DMS114 treated with DMSO at 0.1 percent for 48 hours (cell line): ENCODE measurements at regions not wholly inside any gene's neighbourhood (a gene's known extent, or its start where the extent isn't known, plus 50 kb on each side); places are given as distances from the start of the nearest gene placed in this dataset.
"Not testable (repeated sequence)": the region's sequence is repeated elsewhere in the genome, so short reads cannot be mapped to it uniquely, and the experiment has no call there.

Experiments
- DNase-seq: peaks from one replicate; lab custom pipeline; 2025; ENCODE audit not compliant: unreplicated experiment; lab: John Stamatoyannopoulos, UW

- DNase-seq: no peak
Measured at GRCh38 chr16:49003022-49003421, 278.6 kb downstream of the CBLN1 start.

GRCh38 chr16:49000594-49000993, 281.0 kb downstream of the CBLN1 start:
- no peak for DNase-seq

GRCh38 chr16:48999508-48999907, 282.1 kb downstream of the CBLN1 start:
- no peak for DNase-seq

DNA sequence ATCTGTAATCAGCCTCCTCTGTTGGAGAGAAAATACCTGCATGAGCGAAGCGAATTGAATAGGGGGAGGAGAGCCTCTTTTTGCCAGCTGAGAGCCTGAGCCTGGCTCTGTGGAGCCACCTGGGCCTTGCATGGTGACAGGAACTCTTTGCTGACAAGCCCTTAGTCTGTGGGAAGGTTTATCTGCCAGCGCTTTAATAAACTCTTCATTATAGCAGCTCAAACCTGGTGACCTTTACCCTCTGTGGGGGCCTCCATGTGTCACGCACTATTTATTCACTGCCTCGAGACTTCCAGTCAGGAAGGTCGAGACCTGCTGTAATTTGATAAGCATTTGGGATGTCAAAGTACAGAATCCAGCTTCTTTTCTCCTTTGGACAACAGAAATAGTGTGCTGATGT, 282.6 kb downstream of the CBLN1 start:
- no peak for DNase-seq

GRCh38 chr16:48997946-48998345, 283.7 kb downstream of the CBLN1 start:
- no peak for DNase-seq

GRCh38 chr16:48997081-48997615, 284.5 kb downstream of the CBLN1 start:
- DNase-seq: no peak

GRCh38 chr16:48978501-48978900, 303.1 kb downstream of the CBLN1 start:
- DNase-seq: no peak

- DNase-seq: no peak
Measured at GRCh38 chr16:48972236-48972635, 309.4 kb downstream of the CBLN1 start.

DNA sequence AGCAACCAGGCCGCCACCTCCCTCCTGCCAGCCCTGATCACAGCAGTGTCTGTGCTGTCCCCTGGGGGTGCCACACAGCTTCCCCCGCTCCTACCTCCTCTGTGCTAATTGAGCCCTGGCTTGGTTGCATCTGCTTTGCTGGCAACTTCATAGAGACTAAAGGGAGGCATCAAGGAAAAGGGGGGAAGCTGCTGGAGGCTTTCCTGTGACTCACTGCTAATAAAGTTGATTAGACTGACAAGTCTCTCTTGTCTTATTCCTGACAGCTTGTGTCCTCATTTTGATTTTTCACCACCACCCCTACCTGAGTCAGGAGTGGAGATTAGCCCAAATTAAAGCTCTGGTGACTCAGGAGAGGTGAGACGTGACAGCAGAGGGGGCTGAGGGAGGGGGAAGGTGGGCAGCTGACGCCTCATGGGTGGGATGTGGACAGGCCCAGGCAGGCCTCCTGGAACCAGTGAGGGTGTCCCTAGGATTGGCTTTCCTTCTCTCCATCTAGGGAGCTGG, 310.0 kb downstream of the CBLN1 start:
- no peak for DNase-seq

- no peak for DNase-seq
Measured at GRCh38 chr16:48970216-48970615, 311.4 kb downstream of the CBLN1 start.

DNA sequence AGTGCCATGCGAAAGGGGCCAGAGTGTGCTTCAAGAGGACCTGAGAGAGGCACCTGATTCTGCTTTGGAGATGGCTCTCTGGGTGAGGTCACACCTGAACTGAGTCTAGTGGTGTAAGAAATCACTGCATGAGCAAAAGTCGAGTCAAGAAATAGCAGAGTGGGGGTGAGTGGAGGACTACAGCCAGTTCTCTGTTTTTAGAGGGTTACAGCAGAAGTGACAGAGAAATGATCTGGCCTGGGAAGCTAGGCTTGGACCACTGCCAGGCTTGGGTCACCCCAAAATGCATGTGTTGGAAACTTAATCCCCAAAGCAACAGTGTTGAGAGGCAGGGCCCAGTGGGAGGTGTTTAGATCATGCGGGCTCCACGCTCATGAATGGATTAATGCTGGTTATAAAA, 312.0 kb downstream of the CBLN1 start:
- no peak for DNase-seq

- no peak for DNase-seq
Measured at GRCh38 chr16:48965386-48965785, 316.3 kb downstream of the CBLN1 start.

- DNase-seq: no peak
Measured at GRCh38 chr16:48963901-48964615, 317.6 kb downstream of the CBLN1 start.

GRCh38 chr16:48963306-48963705, 318.3 kb downstream of the CBLN1 start:
- DNase-seq: no peak

- no peak for DNase-seq
Measured at GRCh38 chr16:48961546-48961945, 320.1 kb downstream of the CBLN1 start.

DNA sequence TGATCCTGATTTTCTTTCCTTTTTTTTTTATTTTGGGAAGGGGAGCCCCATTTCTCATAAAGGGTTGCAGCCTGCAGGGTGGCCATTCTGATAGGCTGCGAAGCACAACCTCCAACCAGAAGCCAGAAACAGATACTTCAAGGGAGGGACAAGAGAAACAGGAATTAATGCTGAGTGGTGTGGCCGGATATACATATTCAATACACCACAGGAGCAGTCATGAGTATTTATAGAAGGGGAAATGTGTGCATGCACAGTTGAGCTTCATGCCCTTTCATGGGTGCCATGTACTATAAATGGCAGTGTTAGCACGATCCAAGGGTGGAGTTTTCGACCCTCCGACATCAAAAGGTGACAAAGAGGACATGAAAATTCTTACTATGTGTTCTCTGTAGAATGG, 320.8 kb downstream of the CBLN1 start:
- no peak for DNase-seq

DNA sequence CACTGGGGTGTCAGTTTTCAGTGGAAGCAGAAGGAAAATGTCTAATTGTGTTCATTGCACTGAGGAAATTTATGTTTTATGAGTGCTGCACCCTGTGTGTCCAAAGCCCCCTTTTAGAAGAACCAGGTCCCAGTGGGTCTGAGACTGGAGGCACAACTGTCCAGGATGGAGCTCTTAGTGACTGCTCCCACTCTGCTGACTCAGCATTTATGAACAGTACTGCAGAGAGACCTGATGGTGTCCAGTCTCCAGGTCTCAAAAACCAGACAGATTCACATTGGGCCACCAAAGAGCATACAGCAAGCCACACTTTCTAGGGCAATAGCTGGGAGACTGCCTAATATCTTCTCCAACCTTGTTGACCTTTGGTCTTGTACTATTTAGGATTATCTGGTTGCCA, 321.9 kb downstream of the CBLN1 start:
- no peak for DNase-seq

GRCh38 chr16:48959204-48959603, 322.4 kb downstream of the CBLN1 start:
- DNase-seq: no peak

- no peak for DNase-seq
Measured at GRCh38 chr16:48958681-48959080, 323.0 kb downstream of the CBLN1 start.

GRCh38 chr16:48956620-48957019, 325.0 kb downstream of the CBLN1 start:
- no peak for DNase-seq

DNA sequence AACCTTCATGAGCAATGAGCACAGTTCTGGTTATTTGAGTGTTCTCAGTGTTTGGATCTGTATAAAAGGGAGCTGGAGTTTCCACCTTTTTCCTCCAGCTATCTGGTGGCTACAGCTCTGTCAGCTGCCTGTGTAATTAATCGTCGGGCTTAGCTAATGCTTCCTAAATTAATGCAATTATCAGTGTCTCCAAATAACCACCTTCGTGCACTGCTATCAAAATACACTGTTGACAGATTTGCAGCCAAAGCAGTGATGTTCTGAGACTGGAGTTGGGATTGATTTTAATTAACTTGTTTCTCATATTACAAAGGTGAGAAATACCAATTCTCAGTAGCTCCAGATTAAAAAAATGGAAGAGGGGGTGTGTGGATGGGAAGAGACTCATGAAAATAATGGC, 325.8 kb downstream of the CBLN1 start:
- no peak for DNase-seq

GRCh38 chr16:48951621-48952125, 330.0 kb downstream of the CBLN1 start:
- not testable (repeated sequence) for DNase-seq

- no peak for DNase-seq
Measured at GRCh38 chr16:48950184-48950583, 331.5 kb downstream of the CBLN1 start.
